HEK293T (cell line): ENCODE measurements at regions not wholly inside any gene's neighbourhood (a gene's known extent, or its start where the extent isn't known, plus 50 kb on each side); places are given as distances from the start of the nearest gene placed in this dataset.

ENCODE experiments used
- CTCF ChIA-PET: fragments of 350-600 bp; formaldehyde crosslinking; extraction: SDS; loops from one replicate; lab custom pipeline; 2021; ENCODE audit warnings: antibody characterized with exemption, inconsistent platforms; lab: Yijun Ruan, JAX
- POLR2A ChIA-PET: fragments of 350-600 bp; formaldehyde crosslinking; extraction: SDS; loops from one replicate; lab custom pipeline; 2020; ENCODE audit warnings: antibody characterized with exemption, inconsistent platforms; lab: Yijun Ruan, JAX
- DNase-seq: peaks from one replicate; pipeline ENCODE4 v3.0.0; 2012; ENCODE audit warnings: mixed read lengths; ENCODE audit errors: extremely low spot score
- ARNT ChIP-seq: fragments of 450-650 bp; IDR thresholded peaks from 2 replicates; pipeline ENCODE4 v1.6.1; 2017; ENCODE audit warnings: mild to moderate bottlenecking
- BHLHE40 ChIP-seq: fragments of 450-650 bp; IDR thresholded peaks from 2 replicates; pipeline ENCODE4 v1.6.1; 2016; ENCODE audit warnings: mild to moderate bottlenecking, moderate library complexity, borderline replicate concordance
- CTBP1 ChIP-seq: fragments of 450-650 bp; IDR thresholded peaks from 2 replicates; pipeline ENCODE4 v1.6.1; 2016; ENCODE audit warnings: borderline replicate concordance
- ELF4 ChIP-seq: fragments of 450-650 bp; IDR thresholded peaks from 2 replicates; pipeline ENCODE4 v1.6.1; 2017; ENCODE audit warnings: antibody characterized with exemption
- FOXA1 ChIP-seq: fragments of 450-650 bp; IDR thresholded peaks from 2 replicates; pipeline ENCODE4 v1.6.1; 2016; ENCODE audit warnings: mild to moderate bottlenecking
- FOXK2 ChIP-seq: fragments of 450-650 bp; IDR thresholded peaks from 2 replicates; pipeline ENCODE4 v1.6.1; 2016; ENCODE audit warnings: mild to moderate bottlenecking
- FOXM1 ChIP-seq: fragments of 450-650 bp; IDR thresholded peaks from 2 replicates; pipeline ENCODE4 v1.6.1; 2017; ENCODE audit warnings: mild to moderate bottlenecking, borderline replicate concordance
- HDGF ChIP-seq: fragments of 450-650 bp; IDR thresholded peaks from 2 replicates; pipeline ENCODE4 v1.6.1; 2017; ENCODE audit warnings: antibody characterized with exemption, borderline replicate concordance
- L3MBTL2 ChIP-seq: fragments of 450-650 bp; conservative IDR thresholded peaks from 2 replicates; pipeline ENCODE4 v1.6.1; 2016; ENCODE audit warnings: mild to moderate bottlenecking
- LEF1 ChIP-seq: fragments of 450-650 bp; IDR thresholded peaks from 2 replicates; pipeline ENCODE4 v1.6.1; 2017; ENCODE audit warnings: mild to moderate bottlenecking, borderline replicate concordance
- NFRKB ChIP-seq: fragments of 450-650 bp; IDR thresholded peaks from 2 replicates; pipeline ENCODE4 v1.6.1; 2016; ENCODE audit warnings: mild to moderate bottlenecking, moderate library complexity
- SP1 ChIP-seq: fragments of 450-650 bp; IDR thresholded peaks from 2 replicates; pipeline ENCODE4 v1.6.1; 2017
- SUZ12 ChIP-seq: fragments of 450-650 bp; IDR thresholded peaks from 2 replicates; pipeline ENCODE4 v1.6.1; 2016; ENCODE audit warnings: mild to moderate bottlenecking
- TARDBP ChIP-seq: fragments of 450-650 bp; IDR thresholded peaks from 2 replicates; pipeline ENCODE4 v1.6.1; 2016
- ZNF384 ChIP-seq: fragments of 450-650 bp; IDR thresholded peaks from 2 replicates; pipeline ENCODE4 v1.6.1; 2016
- TF ChIP-seq, protein P1 (sequence below): fragments of 450-650 bp; IDR thresholded peaks from 2 replicates; pipeline ENCODE4 v1.6.1; 2016

DNA sequence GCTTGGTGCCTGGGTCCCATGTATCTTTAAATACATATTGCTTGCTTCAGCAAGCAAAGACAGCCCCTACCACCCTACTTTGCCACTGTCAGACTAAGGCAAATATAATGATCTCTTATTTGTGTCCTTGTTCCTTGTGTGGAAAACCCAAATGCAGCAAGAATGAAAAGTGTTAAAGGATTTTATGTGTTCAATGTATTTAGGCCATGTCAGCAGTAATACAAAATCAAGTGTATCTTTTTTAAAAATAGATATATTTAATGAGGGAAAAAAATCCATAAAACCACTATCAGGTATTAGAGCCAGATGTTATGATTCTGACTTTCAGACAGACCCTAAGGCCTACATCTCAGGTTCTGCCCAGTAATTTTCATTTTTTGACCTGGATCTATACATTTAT is 374.5 kb downstream of the SEC14L1 start:
- CTCF ChIA-PET = no interaction called here
- POLR2A ChIA-PET = no interaction called here
- DNase-seq = no peak
- no peak for TF ChIP-seq BHLHE40
- TF ChIP-seq FOXA1 = no peak
- TF ChIP-seq L3MBTL2 = no peak
- TF ChIP-seq, protein P1, sequence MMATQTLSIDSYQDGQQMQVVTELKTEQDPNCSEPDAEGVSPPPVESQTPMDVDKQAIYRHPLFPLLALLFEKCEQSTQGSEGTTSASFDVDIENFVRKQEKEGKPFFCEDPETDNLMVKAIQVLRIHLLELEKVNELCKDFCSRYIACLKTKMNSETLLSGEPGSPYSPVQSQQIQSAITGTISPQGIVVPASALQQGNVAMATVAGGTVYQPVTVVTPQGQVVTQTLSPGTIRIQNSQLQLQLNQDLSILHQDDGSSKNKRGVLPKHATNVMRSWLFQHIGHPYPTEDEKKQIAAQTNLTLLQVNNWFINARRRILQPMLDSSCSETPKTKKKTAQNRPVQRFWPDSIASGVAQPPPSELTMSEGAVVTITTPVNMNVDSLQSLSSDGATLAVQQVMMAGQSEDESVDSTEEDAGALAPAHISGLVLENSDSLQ = no peak
- no peak for TF ChIP-seq ELF4
- no peak for TF ChIP-seq TARDBP
- no peak for TF ChIP-seq SP1
- TF ChIP-seq FOXK2 = no peak
- TF ChIP-seq FOXM1 = no peak
- TF ChIP-seq NFRKB = no peak
- no peak for TF ChIP-seq CTBP1
- TF ChIP-seq SUZ12 = no peak
- TF ChIP-seq ZNF384 = no peak
- TF ChIP-seq LEF1 = no peak
- TF ChIP-seq HDGF = no peak
- no peak for TF ChIP-seq ARNT

DNA sequence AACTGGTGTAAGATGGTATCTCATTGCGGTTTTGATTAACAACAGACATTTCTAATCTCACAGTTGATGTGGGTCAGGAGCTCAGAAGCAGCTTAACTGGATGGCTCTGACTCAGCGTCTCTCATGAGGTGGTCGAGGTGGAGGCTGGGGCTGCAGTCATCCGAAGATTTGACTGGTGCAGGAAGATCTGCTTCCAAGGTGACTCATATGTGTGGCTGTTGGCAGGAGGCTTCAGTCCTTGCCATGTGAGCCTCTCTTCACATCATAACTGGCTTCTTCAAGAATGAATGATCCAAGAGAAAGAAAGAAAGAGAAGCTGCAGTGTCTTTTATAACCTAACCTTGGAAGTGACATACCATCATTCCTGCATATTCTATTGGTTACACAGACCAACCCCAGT is 376.1 kb downstream of the SEC14L1 start:
- ChIA-PET POLR2A (no interaction called here), CTCF (interaction anchor here (0.8 kb wide), 1 partner anchor 497 kb away, joined by 3 read pairs; no protein-coding TSS in a partner anchor)
- no peak for TF ChIP-seq FOXA1
- TF ChIP-seq FOXM1 = no peak
- TF ChIP-seq NFRKB = no peak
- TF ChIP-seq ZNF384 = no peak
- TF ChIP-seq L3MBTL2 = no peak
- TF ChIP-seq ARNT = no peak
- TF ChIP-seq SP1 = no peak
- no peak for TF ChIP-seq ELF4
- TF ChIP-seq BHLHE40 = no peak
- no peak for TF ChIP-seq HDGF
- no peak for TF ChIP-seq LEF1
- no peak for TF ChIP-seq TARDBP
- no peak for TF ChIP-seq FOXK2
- TF ChIP-seq CTBP1 = no peak
- TF ChIP-seq, protein P1 = no peak
- no peak for TF ChIP-seq SUZ12
- DNase-seq = no peak

DNA sequence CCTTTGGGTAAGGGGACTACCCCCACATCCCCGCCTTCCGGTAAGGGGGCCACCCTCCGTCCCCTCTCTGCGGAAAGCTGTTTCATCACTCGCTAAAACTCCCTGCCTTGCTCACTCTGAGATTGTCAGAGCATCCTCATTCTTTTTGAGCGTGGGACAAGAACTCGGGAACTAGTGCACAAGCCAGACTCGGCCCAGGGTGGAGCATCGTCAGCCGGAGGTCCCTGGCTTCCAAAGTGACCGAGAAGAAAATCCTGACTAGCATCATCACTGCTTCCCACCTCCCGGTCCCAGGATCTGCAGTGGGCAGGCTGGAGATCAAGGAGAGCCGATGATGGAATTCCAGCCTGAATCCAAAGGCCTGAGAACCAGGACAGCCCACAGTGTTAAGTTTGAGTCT is 380.3 kb downstream of the SEC14L1 start:
- TF ChIP-seq L3MBTL2 (no peak), NFRKB (no peak), CTBP1 (no peak)
- TF ChIP-seq, protein P1 = no peak
- CTCF ChIA-PET = no interaction called here
- no peak for DNase-seq
- POLR2A ChIA-PET = no interaction called here

DNA sequence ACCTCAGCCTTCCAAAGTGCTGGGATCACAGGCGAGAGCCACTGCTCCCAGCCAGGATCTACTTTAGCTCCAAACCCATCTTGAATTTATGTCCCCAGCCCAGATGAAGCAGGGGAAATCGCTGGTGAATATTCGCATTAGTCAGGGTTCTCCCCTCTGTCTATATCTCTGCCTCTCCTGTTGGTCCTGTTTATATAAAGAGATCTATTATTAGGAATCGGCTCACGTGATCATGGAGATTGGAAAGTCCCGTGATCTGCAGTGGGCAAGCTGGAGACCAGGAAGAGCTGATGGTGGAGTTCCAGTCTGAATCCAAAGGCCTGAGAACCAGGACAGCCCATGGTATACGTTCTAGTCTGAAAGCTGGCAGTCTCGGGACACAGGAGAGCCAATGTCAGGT is 382.8 kb downstream of the SEC14L1 start:
- POLR2A ChIA-PET = no interaction called here

DNA sequence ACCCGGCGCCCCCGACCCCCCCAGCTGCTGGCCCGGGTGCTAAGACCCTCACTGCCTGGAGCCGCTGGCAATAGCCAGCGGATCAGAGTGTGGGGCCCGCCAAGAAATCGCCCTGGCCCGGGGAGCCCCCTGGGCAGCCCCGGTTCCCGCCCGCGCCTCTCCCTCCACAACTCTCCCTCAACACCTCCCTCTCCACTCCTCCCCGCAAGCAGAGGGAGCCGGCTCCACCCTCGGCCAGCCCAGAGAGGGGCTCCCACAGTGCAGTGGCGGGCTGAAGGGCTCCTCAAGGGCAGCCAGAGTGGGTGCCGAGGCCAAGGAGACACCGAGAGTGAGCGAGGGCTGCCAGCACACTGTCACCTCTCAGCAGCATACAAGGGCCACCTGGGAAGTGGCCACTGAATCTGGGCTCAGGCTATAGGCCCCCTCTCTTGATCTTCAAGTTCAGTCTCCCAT is 385.5 kb downstream of the SEC14L1 start:
- no peak for DNase-seq
- ChIA-PET CTCF (no interaction called here), POLR2A (no interaction called here)
- no peak for TF ChIP-seq LEF1
- TF ChIP-seq ARNT = no peak
- TF ChIP-seq HDGF = no peak
- no peak for TF ChIP-seq FOXA1
- TF ChIP-seq, protein P1 = no peak
- TF ChIP-seq CTBP1 = no peak
- no peak for TF ChIP-seq NFRKB
- no peak for TF ChIP-seq TARDBP
- TF ChIP-seq SUZ12 = no peak
- TF ChIP-seq ZNF384 = no peak
- TF ChIP-seq BHLHE40 = no peak
- no peak for TF ChIP-seq L3MBTL2
- TF ChIP-seq FOXK2 = no peak
- TF ChIP-seq ELF4 = no peak
- no peak for TF ChIP-seq FOXM1
- no peak for TF ChIP-seq SP1

More for the DNA sequence above, 382.8 kb downstream of the SEC14L1 start:
- DNase-seq = no peak
- TF ChIP-seq TARDBP = no peak
- TF ChIP-seq BHLHE40 = no peak
- no peak for TF ChIP-seq FOXM1
- TF ChIP-seq ZNF384 = no peak
- TF ChIP-seq SUZ12 = no peak
- no peak for TF ChIP-seq SP1
- TF ChIP-seq FOXA1 = no peak
- TF ChIP-seq, protein P1 = no peak
- no peak for TF ChIP-seq ELF4
- CTCF ChIA-PET = no interaction called here
